EL (cell line): ENCODE measurements at regions not wholly inside any gene's neighbourhood (a gene's known extent, or its start where the extent isn't known, plus 50 kb on each side); places are given as distances from the start of the nearest gene placed in this dataset.
A peak's percentile ranks its signal among the peaks of the same experiment; 100 is the strongest.
"Not testable (repeated sequence)": the region's sequence is repeated elsewhere in the genome, so short reads cannot be mapped to it uniquely, and the experiment has no call there.

Experiments used
- DNase-seq: peaks from one replicate; pipeline ENCODE4 v3.0.0-alpha.2; 2016

GRCh38 chr4:67328393-67328792 is 216.9 kb downstream of the CENPC start:
- no peak for DNase-seq

- DNase-seq, result no peak
These were observed 217.4 kb downstream of the CENPC start for GRCh38 chr4:67328018-67328278.

GRCh38 chr4:67327245-67328017 is 217.9 kb downstream of the CENPC start:
- DNase-seq, result peak; percentile 50

- DNase-seq, result no peak
These were observed 219.5 kb downstream of the CENPC start for GRCh38 chr4:67325791-67326190.

- no peak for DNase-seq
These were observed 224.7 kb downstream of the CENPC start for GRCh38 chr4:67320645-67321044.

- DNase-seq, result not testable (repeated sequence)
These were observed 225.7 kb downstream of the CENPC start for GRCh38 chr4:67319607-67320006.

- DNase-seq, result not testable (repeated sequence)
These were observed 244.7 kb downstream of the CENPC start for GRCh38 chr4:67300497-67301185.

- peak; percentile 0 for DNase-seq
These were observed 252.7 kb downstream of the CENPC start for GRCh38 chr4:67292636-67293035.

- DNase-seq, result no peak
These were observed 253.3 kb downstream of the CENPC start for GRCh38 chr4:67292045-67292444.

- DNase-seq, result no peak
These were observed 253.7 kb downstream of the CENPC start for GRCh38 chr4:67291644-67292043.

GRCh38 chr4:67288964-67289363 is 256.3 kb downstream of the CENPC start:
- peak; percentile 28 for DNase-seq

- no peak for DNase-seq
These were observed 258.6 kb downstream of the CENPC start for GRCh38 chr4:67286724-67287123.

- DNase-seq, result no peak
These were observed 262.6 kb downstream of the CENPC start for GRCh38 chr4:67282749-67283148.

- DNase-seq, result no peak
These were observed 270.0 kb downstream of the CENPC start for GRCh38 chr4:67275179-67275750.

GRCh38 chr4:67274671-67275070 is 270.6 kb downstream of the CENPC start:
- not testable (repeated sequence) for DNase-seq

GRCh38 chr4:67273666-67274065 is 271.6 kb downstream of the CENPC start:
- no peak for DNase-seq

- no peak for DNase-seq
These were observed 283.3 kb downstream of the CENPC start for GRCh38 chr4:67261971-67262370.

- no peak for DNase-seq
These were observed 288.8 kb downstream of the CENPC start for GRCh38 chr4:67256388-67257043.

GRCh38 chr4:67250131-67250896 is 295.0 kb downstream of the CENPC start:
- DNase-seq, result no peak

GRCh38 chr4:67236788-67237187 is 308.5 kb downstream of the CENPC start:
- no peak for DNase-seq

GRCh38 chr4:67236318-67236717 is 309.0 kb downstream of the CENPC start:
- DNase-seq, result no peak

- DNase-seq, result peak; percentile 60
These were observed 311.0 kb downstream of the CENPC start for GRCh38 chr4:67234296-67234695.

- DNase-seq, result no peak
These were observed 316.2 kb downstream of the CENPC start for GRCh38 chr4:67229148-67229547.
